H1 (cell line): ENCODE measurements at regions not wholly inside any gene's neighbourhood (a gene's known extent, or its start where the extent isn't known, plus 50 kb on each side); places are given as distances from the start of the nearest gene placed in this dataset.
A peak's percentile ranks its signal among the peaks of the same experiment; 100 is the strongest.

Experiments used
- CTCF ChIA-PET: fragments of 300-600 bp; sonication (Branson Sonifier 250); formaldehyde crosslinking; loops from one replicate; lab custom pipeline; 2021; ENCODE audit not compliant: partially characterized antibody; lab: Charles Lee
- POLR2A ChIA-PET: fragments of 300-600 bp; sonication (Branson Sonifier 250); formaldehyde crosslinking; loops from one replicate; lab custom pipeline; 2021; ENCODE audit warnings: inconsistent platforms; ENCODE audit not compliant: partially characterized antibody; lab: Charles Lee
- DNase-seq, 2 experiments: peaks; one replicate each; pipeline versions ENCODE4 v3.0.0 to v3.0.0-alpha.2; 2010 to 2022; ENCODE audit warnings: low spot score in 2 of 2, low read depth in 1 of 2, mixed read lengths in 1 of 2
- FAIRE-seq: peaks from 2 replicates; lab custom pipeline; 2011; peaks lifted over from hg19 to GRCh38; lab: Jason Lieb, UNC
- H2AFZ ChIP-seq: 2 replicates; pipeline ENCODE4 v1.8.1; 2012; ENCODE audit warnings: low read length, inconsistent platforms
- H2AK5ac ChIP-seq: 2 replicates; pipeline ENCODE4 v1.6.1; 2013; ENCODE audit warnings: low read depth, low read length
- H2BK120ac ChIP-seq: replicated peaks from 2 replicates; pipeline ENCODE3; 2013; ENCODE audit warnings: low read depth, low read length, inconsistent platforms
- H2BK12ac ChIP-seq: 2 replicates; pipeline ENCODE4 v1.6.1; 2013; ENCODE audit warnings: low read depth, low read length
- H2BK15ac ChIP-seq: 2 replicates; pipeline ENCODE4 v1.6.1; 2013; ENCODE audit warnings: low read length
- H2BK20ac ChIP-seq: 2 replicates; pipeline ENCODE4 v1.6.1; 2013; ENCODE audit warnings: low read length
- H2BK5ac ChIP-seq: 2 replicates; pipeline ENCODE4 v1.6.1; 2013; ENCODE audit warnings: low read depth, low read length
- H3K14ac ChIP-seq: 2 replicates; pipeline ENCODE4 v1.6.1; 2013; ENCODE audit warnings: inconsistent platforms; ENCODE audit not compliant: insufficient read length
- H3K18ac ChIP-seq: 2 replicates; pipeline ENCODE4 v1.6.1; 2013; ENCODE audit warnings: low read length; ENCODE audit errors: extremely low read depth
- H3K23ac ChIP-seq: 2 replicates; pipeline ENCODE4 v1.6.1; 2013; ENCODE audit warnings: inconsistent platforms; ENCODE audit not compliant: insufficient read length
- H3K23me2 ChIP-seq: 2 replicates; pipeline ENCODE4 v1.6.1; 2013; ENCODE audit warnings: low read depth, low read length
- H3K27ac ChIP-seq: 2 replicates; pipeline ENCODE4 v1.6.1; 2011; ENCODE audit warnings: low read depth, low read length, inconsistent platforms
- H3K27me3 ChIP-seq, 4 experiments: replicated peaks in 1 of 4; 1 replicate in 1 of 4; 2 replicates in 3 of 4; pipeline versions ENCODE4 v1.6.1 to v1.8.1; 2011 to 2013; ENCODE audit warnings: low read length in 3 of 4, mild to moderate bottlenecking in 3 of 4, inconsistent platforms in 2 of 4, mixed read lengths in 2 of 4, moderate library complexity in 1 of 4; ENCODE audit not compliant: control insufficient read depth in 3 of 4, insufficient read depth in 3 of 4; ENCODE audit errors: extremely low read depth in 1 of 4
- H3K36me3 ChIP-seq, 4 experiments: 2 replicates each; pipeline versions ENCODE4 v1.6.1 to v1.8.1; 2011 to 2013; ENCODE audit warnings: mild to moderate bottlenecking in 4 of 4, low read length in 3 of 4, moderate library complexity in 2 of 4, control low read depth in 1 of 4, inconsistent platforms in 1 of 4; ENCODE audit not compliant: insufficient read depth in 4 of 4, control insufficient read depth in 2 of 4
- H3K4ac ChIP-seq: replicated peaks from 2 replicates; pipeline ENCODE3; 2013; ENCODE audit warnings: low read length, low read depth, mixed read lengths, inconsistent platforms; ENCODE audit not compliant: insufficient read length
- H3K4me1 ChIP-seq, 4 experiments: replicated peaks in 1 of 4; 1 replicate in 1 of 4; 2 replicates in 3 of 4; pipeline versions ENCODE4 v1.6.1 to v1.8.1; 2011 to 2013; ENCODE audit warnings: low read length in 3 of 4, inconsistent platforms in 2 of 4, mixed read lengths in 1 of 4; ENCODE audit not compliant: insufficient read depth in 4 of 4, control insufficient read depth in 3 of 4
- H3K4me2 ChIP-seq, 2 experiments: 2 replicates each; pipeline versions ENCODE4 v1.6.1 to v1.8.1; 2011 to 2013; ENCODE audit warnings: low read depth in 2 of 2, low read length in 2 of 2, control low read depth in 1 of 2, inconsistent platforms in 1 of 2, mild to moderate bottlenecking in 1 of 2; ENCODE audit not compliant: insufficient read depth in 1 of 2
- H3K4me3 ChIP-seq, 4 experiments: fragments of 200-600, 300-600 bp in 1 of 4; sonication (generic), shearing (Covaris generic), sonication (Bioruptor Twin) in 1 of 4; 2 replicates each; pipeline versions ENCODE4 v1.5.1 to v1.8.1; 2011 to 2016; ENCODE audit warnings: low read length in 4 of 4, low read depth in 3 of 4, control low read depth in 2 of 4, inconsistent platforms in 2 of 4, mild to moderate bottlenecking in 2 of 4, mixed read lengths in 1 of 4, moderate library complexity in 1 of 4; ENCODE audit not compliant: insufficient read depth in 2 of 4; ENCODE audit errors: extremely low read depth in 1 of 4
- H3K56ac ChIP-seq: replicated peaks from 2 replicates; pipeline ENCODE3; 2013; ENCODE audit warnings: low read depth, mild to moderate bottlenecking, mixed read lengths, low read length, inconsistent platforms; ENCODE audit not compliant: insufficient read length
- H3K79me1 ChIP-seq: 2 replicates; pipeline ENCODE4 v1.6.1; 2013; ENCODE audit warnings: low read depth, low read length, control low read depth
- H3K79me2 ChIP-seq, 2 experiments: 2 replicates each; pipeline versions ENCODE4 v1.6.1 to v1.8.1; 2012 to 2013; ENCODE audit warnings: low read length in 2 of 2, mild to moderate bottlenecking in 2 of 2, inconsistent platforms in 1 of 2; ENCODE audit not compliant: insufficient read depth in 2 of 2, control insufficient read depth in 1 of 2
- H3K9ac ChIP-seq, 4 experiments: replicated peaks in 1 of 4; 1 replicate in 1 of 4; 2 replicates in 3 of 4; pipeline versions ENCODE4 v1.6.1 to v1.8.1; 2011 to 2013; ENCODE audit warnings: low read depth in 3 of 4, low read length in 3 of 4, control low read depth in 2 of 4, mild to moderate bottlenecking in 2 of 4, moderate library complexity in 2 of 4, inconsistent platforms in 1 of 4; ENCODE audit errors: extremely low read depth in 1 of 4
- H3K9me3 ChIP-seq, 2 experiments: 2 replicates each; pipeline versions ENCODE4 v1.6.1 to v1.8.1; 2012 to 2013; ENCODE audit warnings: mild to moderate bottlenecking in 2 of 2, moderate library complexity in 2 of 2, control low read depth in 1 of 2, inconsistent platforms in 1 of 2, low read depth in 1 of 2, low read length in 1 of 2, mixed read lengths in 1 of 2; ENCODE audit not compliant: insufficient read depth in 2 of 2
- H4K20me1 ChIP-seq, 2 experiments: replicated peaks in 1 of 2; 2 replicates each; pipeline versions ENCODE3 to v1.8.1; 2011 to 2013; ENCODE audit warnings: inconsistent platforms in 2 of 2, low read length in 2 of 2, mild to moderate bottlenecking in 1 of 2; ENCODE audit not compliant: insufficient read depth in 2 of 2, control insufficient read depth in 1 of 2
- H4K5ac ChIP-seq: 2 replicates; pipeline ENCODE4 v1.6.1; 2013; ENCODE audit warnings: low read length, low read depth, mixed read lengths, inconsistent platforms; ENCODE audit not compliant: insufficient read length
- H4K8ac ChIP-seq: 2 replicates; pipeline ENCODE4 v1.8.0; 2013; ENCODE audit warnings: mild to moderate bottlenecking, moderate library complexity, low read length, inconsistent platforms; ENCODE audit not compliant: insufficient read depth; ENCODE audit errors: extremely low read depth
- H4K91ac ChIP-seq: replicated peaks from 2 replicates; pipeline ENCODE3; 2013; ENCODE audit warnings: low read length, mixed read lengths, inconsistent platforms; ENCODE audit not compliant: insufficient read length
- BACH1 ChIP-seq: IDR thresholded peaks from 2 replicates; pipeline ENCODE4 v1.6.1; 2012; ENCODE audit warnings: low read length, improper control_type of control experiment
- GTF2F1 ChIP-seq: IDR thresholded peaks from 2 replicates; pipeline ENCODE4 v1.6.1; 2012; ENCODE audit warnings: low read depth, low read length, improper control_type of control experiment, borderline replicate concordance
- HDAC6 ChIP-seq: IDR thresholded peaks from one replicate; pipeline ENCODE4 v1.7.1; 2012; ENCODE audit warnings: low read depth, mild to moderate bottlenecking, inconsistent platforms, low read length, moderate library complexity
- PHF8 ChIP-seq: fragments of 200-600 bp; sonication (generic); conservative IDR thresholded peaks from 2 replicates; pipeline ENCODE4 v1.7.1; 2012; ENCODE audit warnings: low read depth, mild to moderate bottlenecking, inconsistent platforms, low read length, moderate library complexity
- RAD21 ChIP-seq, 2 experiments: IDR thresholded peaks in 1 of 2; conservative IDR thresholded peaks in 1 of 2; 2 replicates each; pipeline ENCODE4 v1.6.1; 2011; ENCODE audit warnings: low read depth in 2 of 2, low read length in 2 of 2, improper control_type of control experiment in 1 of 2, inconsistent platforms in 1 of 2, mild to moderate bottlenecking in 1 of 2, moderate library complexity in 1 of 2
- SIRT6 ChIP-seq: IDR thresholded peaks from one replicate; pipeline ENCODE4 v1.7.1; 2012; ENCODE audit warnings: low read length, inconsistent platforms
- WGBS, 2 experiments: shearing (Covaris generic) in 1 of 2; methylation state at CpG; one replicate each; pipeline versions ENCODE4 v1.1.6 to v1.1.7; 2013 to 2015; ENCODE audit warnings: low lambda C conversion rate in 2 of 2, mixed read lengths in 2 of 2, inconsistent platforms in 1 of 2, low coverage in 1 of 2, missing lambda C conversion rate in 1 of 2; ENCODE audit not compliant: insufficient replicate concordance in 2 of 2, insufficient coverage in 1 of 2, insufficient read length in 1 of 2; ENCODE audit errors: extremely low coverage in 1 of 2, missing lambda C conversion rate in 1 of 2; 5-methylcytosine and 5-hydroxymethylcytosine counted together
- TF ChIP-seq, protein P1 (sequence below): IDR thresholded peaks from 2 replicates; pipeline ENCODE4 v1.6.1; 2012; ENCODE audit warnings: inconsistent platforms

DNA sequence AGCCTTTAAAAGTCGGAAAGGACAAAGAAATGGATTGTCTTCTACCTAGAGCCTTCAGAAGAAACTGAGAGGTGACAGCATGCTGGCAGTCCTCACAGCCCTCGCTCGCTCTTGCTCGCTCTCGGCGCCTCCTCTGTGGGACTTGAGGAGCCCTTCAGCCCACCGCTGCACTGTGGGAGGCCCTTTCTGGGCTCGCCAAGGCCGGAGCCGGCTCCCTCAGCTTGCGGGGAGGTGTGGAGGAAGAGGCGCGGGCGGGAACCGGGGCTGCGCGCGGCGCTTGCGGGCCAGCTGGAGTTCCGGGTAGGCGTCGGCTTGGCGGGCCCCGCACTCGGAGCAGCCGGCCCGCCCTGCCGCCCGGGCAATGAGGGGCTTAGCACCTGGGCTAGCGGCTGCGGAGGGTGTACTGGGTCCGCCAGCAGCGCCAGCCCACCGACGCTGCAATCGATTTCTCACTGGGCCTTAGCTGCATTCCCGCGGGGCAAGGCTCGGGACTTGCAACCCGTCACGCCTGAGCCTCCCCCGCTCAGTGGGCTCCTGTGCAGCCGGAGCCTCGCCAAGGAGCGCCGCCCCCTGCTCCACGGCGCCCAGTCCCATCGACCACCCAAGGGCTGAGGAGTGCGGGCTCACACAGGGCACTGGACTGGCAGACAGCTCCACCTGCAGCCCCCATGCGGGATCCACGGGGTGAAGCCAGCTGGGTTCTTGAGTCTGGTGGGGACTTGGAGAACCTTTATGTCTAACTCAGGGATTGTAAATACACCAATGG, 953.8 kb upstream of the GBE1 start:
- H2AFZ ChIP-seq: no peak overlapping the region
- no peak overlapping the region for H2BK5ac ChIP-seq
- H3K9me3 ChIP-seq: peaks cover 0 to 7% of the 10 kb centered on the region in 2 experiments; a peak in 1 of 4 replicates
- H3K9ac ChIP-seq: no peak overlapping the region
- no peak for FAIRE-seq
- H4K20me1 ChIP-seq: no peaks in the 10 kb centered on the region
- CTCF ChIA-PET: interaction anchor here (1.3 kb wide), 1 partner anchor 9 kb away, joined by 3 read pairs; no protein-coding TSS in a partner anchor
- H2BK20ac ChIP-seq: no peak overlapping the region
- H3K23me2 ChIP-seq: no peaks in the 10 kb centered on the region
- H2BK12ac ChIP-seq: no peak overlapping the region
- H3K23ac ChIP-seq: no peak overlapping the region
- H3K79me1 ChIP-seq: no peaks in the 10 kb centered on the region
- no peak overlapping the region for H3K27ac ChIP-seq
- H3K4me2 ChIP-seq: no peak overlapping the region
- H4K91ac ChIP-seq: no peak overlapping the region
- no peak overlapping the region for H3K4me3 ChIP-seq
- H3K56ac ChIP-seq: no peak overlapping the region
- H3K36me3 ChIP-seq: peaks cover 0 to 5% (median 0%) of the 10 kb centered on the region in 4 experiments; a peak in 1 of 8 replicates
- H3K14ac ChIP-seq: no peak overlapping the region
- no peak overlapping the region for H3K18ac ChIP-seq
- no peak overlapping the region for H4K5ac ChIP-seq
- no peaks in the 10 kb centered on the region for H3K4me1 ChIP-seq
- DNase-seq: no peak
- H3K79me2 ChIP-seq: no peaks in the 10 kb centered on the region
- H2BK120ac ChIP-seq: no peak overlapping the region
- no peaks in the 10 kb centered on the region for H3K27me3 ChIP-seq
- no peak overlapping the region for H3K4ac ChIP-seq
- no peak overlapping the region for H2AK5ac ChIP-seq
- no peak overlapping the region for H2BK15ac ChIP-seq
- WGBS, 2 experiments: 93% methylated on average over 19 of the region's 53 CpGs; no CpG with 5 or more reads in 1 of the 2 experiments
- no peak overlapping the region for H4K8ac ChIP-seq
- POLR2A ChIA-PET: no interaction called here
- TF ChIP-seq, protein P1, sequence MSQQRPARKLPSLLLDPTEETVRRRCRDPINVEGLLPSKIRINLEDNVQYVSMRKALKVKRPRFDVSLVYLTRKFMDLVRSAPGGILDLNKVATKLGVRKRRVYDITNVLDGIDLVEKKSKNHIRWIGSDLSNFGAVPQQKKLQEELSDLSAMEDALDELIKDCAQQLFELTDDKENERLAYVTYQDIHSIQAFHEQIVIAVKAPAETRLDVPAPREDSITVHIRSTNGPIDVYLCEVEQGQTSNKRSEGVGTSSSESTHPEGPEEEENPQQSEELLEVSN: no peak
- TF ChIP-seq GTF2F1 (no peak), HDAC6 (no peak), RAD21 (IDR thresholded peaks at IDR 0.05 in 1 of 2, conservative IDR thresholded peaks at IDR 0.05 in 1 of 2; ENCODE audit: low read depth in 2 of 2, low read length in 2 of 2) (peak; percentile 9 to 25; a peak in 2 of 4 replicates), BACH1 (no peak), SIRT6 (no peak), PHF8 (no peak)
